ENCODE measurements at regions not wholly inside any gene's neighbourhood (a gene's known extent, or its start where the extent isn't known, plus 50 kb on each side); places are given as distances from the start of the nearest gene placed in this dataset.

- TF ChIP-seq CTCF (IDR thresholded peaks at IDR 0.05) (no peak), POLR2A (IDR thresholded peaks at IDR 0.05) (no peak)
Measured at GRCh38 chr2:234773764-234774409, 177.9 kb upstream of the SH3BP4 start.
